Tibial artery (tissue), 4 donors: ENCODE measurements at regions not wholly inside any gene's neighbourhood (a gene's known extent, or its start where the extent isn't known, plus 50 kb on each side); places are given as distances from the start of the nearest gene placed in this dataset.

Experiments used
- DNase-seq, 2 donors: peaks; one replicate each; pipeline ENCODE4 v3.0.0-alpha.2; 2019
- H3K27ac ChIP-seq, 2 donors: fragments of 200-600 bp; sonication (generic) in 1 of 2; 1 replicate in 1 of 2; 2 replicates in 1 of 2; pipeline ENCODE4 v1.5.1; 2018 to 2019; ENCODE audit warnings: mild to moderate bottlenecking in 1 of 2
- H3K27me3 ChIP-seq, 2 donors: fragments of 200-600 bp; sonication (generic) in 1 of 2; one replicate each; pipeline versions ENCODE4 v1.5.1 to v1.6.0; 2016 to 2019
- H3K36me3 ChIP-seq, 3 donors: fragments of 200-600 bp; sonication (generic) in 2 of 3; one replicate each; pipeline ENCODE4 v1.5.1; 2016 to 2019; ENCODE audit warnings: mild to moderate bottlenecking in 2 of 3
- H3K4me1 ChIP-seq, 4 donors: fragments of 200-600 bp; sonication (generic) in 2 of 4; 1 replicate in 3 of 4; 2 replicates in 1 of 4; pipeline ENCODE4 v1.5.1; 2016 to 2019
- H3K4me3 ChIP-seq, 2 donors: fragments of 200-600 bp; sonication (generic) in 1 of 2; 1 replicate in 1 of 2; 2 replicates in 1 of 2; pipeline ENCODE4 v1.5.1; 2018 to 2019; ENCODE audit warnings: mild to moderate bottlenecking in 2 of 2
- H3K9me3 ChIP-seq, 3 donors: fragments of 200-600 bp; sonication (generic) in 1 of 3; one replicate each; pipeline ENCODE4 v1.5.1; 2016 to 2019
- CTCF ChIP-seq, 2 experiments: fragments of 200-600 bp in 1 of 2; fragments of 450-650 bp in 1 of 2; IDR thresholded peaks; one replicate each; pipeline ENCODE4 v1.5.1; 2017 to 2019; ENCODE audit warnings: antibody characterized with exemption in 2 of 2, mild to moderate bottlenecking in 1 of 2, moderate library complexity in 1 of 2
- intact Hi-C: fragments of 100-400 bp; cut with DNase I; formaldehyde crosslinking; loops from one replicate; pipeline ENCODE4 v1.15.0; 2023; ENCODE audit warnings: low total_unique reads

GRCh38 chr9:700365-701282 is 140.9 kb upstream of the DMRT1 start:
- H3K9me3 ChIP-seq = no peaks in the 10 kb centered on the region
- no peaks in the 10 kb centered on the region for H3K27me3 ChIP-seq
- no peak overlapping the region for H3K4me3 ChIP-seq
- TF ChIP-seq CTCF (IDR thresholded peaks at IDR 0.05) = no peak
- peaks cover 0 to 98% (median 56%) of the 10 kb centered on the region in 4 donors for H3K4me1 ChIP-seq
- intact Hi-C loops = no loop called here
- peaks cover 0 to 4% (median 0%) of the 10 kb centered on the region in 3 donors for H3K36me3 ChIP-seq
- peak overlapping the region; percentile 82 to 87 for H3K27ac ChIP-seq
- no peak for DNase-seq

- H3K4me3 ChIP-seq = no peak overlapping the region
- no peak for DNase-seq
- H3K27ac ChIP-seq = peak overlapping the region; percentile 84 to 87
- TF ChIP-seq CTCF (IDR thresholded peaks at IDR 0.05) = no peak
- peaks cover 0 to 82% (median 35%) of the 10 kb centered on the region in 4 donors for H3K4me1 ChIP-seq
- no peaks in the 10 kb centered on the region for H3K9me3 ChIP-seq
- peaks cover 0 to 4% (median 0%) of the 10 kb centered on the region in 3 donors for H3K36me3 ChIP-seq
- no peaks in the 10 kb centered on the region for H3K27me3 ChIP-seq
- intact Hi-C loops = no loop called here
Observed at GRCh38 chr9:703392-703791, 138.1 kb upstream of the DMRT1 start.

GRCh38 chr9:706073-706472 is 135.4 kb upstream of the DMRT1 start:
- intact Hi-C loops = no loop called here
- H3K4me1 ChIP-seq = peaks cover 0 to 77% (median 31%) of the 10 kb centered on the region in 4 donors
- H3K27me3 ChIP-seq = no peaks in the 10 kb centered on the region
- H3K36me3 ChIP-seq = peaks cover 3 to 8% (median 5%) of the 10 kb centered on the region in 3 donors
- TF ChIP-seq CTCF (IDR thresholded peaks at IDR 0.05) = no peak
- H3K9me3 ChIP-seq = no peaks in the 10 kb centered on the region
- H3K27ac ChIP-seq = peak overlapping the region; percentile 84 to 87
- H3K4me3 ChIP-seq = peak overlapping the region; percentile 69 to 72
- no peak for DNase-seq

- peak; percentile 84 to 91 for DNase-seq
Observed at GRCh38 chr9:706606-707459, 134.7 kb upstream of the DMRT1 start.

More at GRCh38 chr9:706606-707459, 134.7 kb upstream of the DMRT1 start:
- no peaks in the 10 kb centered on the region for H3K9me3 ChIP-seq
- peak overlapping the region; percentile 84 to 87 for H3K27ac ChIP-seq
- peaks cover 11 to 16% (median 13%) of the 10 kb centered on the region in 3 donors for H3K36me3 ChIP-seq
- H3K4me1 ChIP-seq = peaks cover 0 to 79% (median 36%) of the 10 kb centered on the region in 4 donors
- peak overlapping the region; percentile 69 to 72 for H3K4me3 ChIP-seq
- H3K27me3 ChIP-seq = no peaks in the 10 kb centered on the region
- TF ChIP-seq CTCF (IDR thresholded peaks at IDR 0.05) = no peak
- intact Hi-C loops = no loop called here
